HepG2 (cell line): ENCODE measurements at regions not wholly inside any gene's neighbourhood (a gene's known extent, or its start where the extent isn't known, plus 50 kb on each side); places are given as distances from the start of the nearest gene placed in this dataset.

Experiments
- ATAC-seq: fragments of 200-7000 bp; cut with Tn5 transposase; 3 replicates; pipeline ENCODE4 v1.9.1; 2020; ENCODE audit warnings: mild to moderate bottlenecking, moderate library complexity
- BruUV-seq: library from RNA; stranded (reverse); fragments of 400-500 nt; replicated peaks from 2 replicates; lab custom pipeline; 2021; lab: Mats Ljungman, UMichigan
- CTCF ChIA-PET: fragments of 300-600 bp; formaldehyde crosslinking; extraction: SDS; loops from one replicate; lab custom pipeline; 2021; ENCODE audit warnings: low total read pairs, inconsistent platforms, low intra/inter-chr PET ratio; lab: Yijun Ruan, JAX
- POLR2A ChIA-PET: fragments of 350-600 bp; sonication (Branson Sonifier 250); formaldehyde crosslinking; loops from one replicate; lab custom pipeline; 2020; ENCODE audit warnings: antibody characterized with exemption, inconsistent platforms; lab: Yijun Ruan, JAX
- DNase-seq: peaks from one replicate; pipeline ENCODE4 v3.0.0-alpha.2; 2015; ENCODE audit warnings: low spot score
- FAIRE-seq: peaks from 3 replicates; lab custom pipeline; 2011; peaks lifted over from hg19 to GRCh38; lab: Jason Lieb, UNC
- H2AFZ ChIP-seq: one replicate; pipeline ENCODE4 v1.6.1; 2011; ENCODE audit warnings: low read length, inconsistent platforms
- H3K27ac ChIP-seq: fragments of 300-600 bp; 3 replicates; pipeline ENCODE4 v1.8.0; 2011; ENCODE audit warnings: mixed run types, mild to moderate bottlenecking, mixed read lengths, low read length, inconsistent platforms; ENCODE audit not compliant: insufficient read depth; ENCODE audit errors: extremely low read length
- H3K27me3 ChIP-seq, 2 experiments: fragments of 200-600 bp in 1 of 2; 2 replicates in 1 of 2; 3 replicates in 1 of 2; pipeline versions ENCODE4 v1.6.0 to v1.8.0; 2011; ENCODE audit warnings: low read length in 2 of 2, mild to moderate bottlenecking in 2 of 2, moderate library complexity in 2 of 2, inconsistent platforms in 1 of 2; ENCODE audit not compliant: insufficient read depth in 2 of 2, control insufficient read depth in 1 of 2
- H3K36me3 ChIP-seq, 2 experiments: fragments of 200-600 bp in 1 of 2; replicated peaks in 1 of 2; 2 replicates in 1 of 2; 3 replicates in 1 of 2; pipeline versions ENCODE4 v1.5.1 to v1.8.0; 2011; ENCODE audit warnings: low read length in 2 of 2, inconsistent platforms in 1 of 2; ENCODE audit not compliant: insufficient read depth in 2 of 2, control insufficient read depth in 1 of 2
- H3K4me1 ChIP-seq: 2 replicates; pipeline ENCODE4 v1.5.1; 2012; ENCODE audit warnings: low read length, inconsistent platforms; ENCODE audit not compliant: insufficient read depth
- H3K4me2 ChIP-seq: 2 replicates; pipeline ENCODE4 v1.6.0; 2011; ENCODE audit warnings: low read depth, low read length, inconsistent platforms
- H3K4me3 ChIP-seq, 3 experiments: fragments of 200-600 bp in 1 of 3; sonication (generic), shearing (Covaris generic) in 1 of 3; replicated peaks in 1 of 3; 2 replicates each; pipeline ENCODE4 v1.5.1; 2011 to 2016; ENCODE audit warnings: low read length in 3 of 3, inconsistent platforms in 2 of 3, low read depth in 2 of 3, mild to moderate bottlenecking in 2 of 3, control low read depth in 1 of 3, mixed read lengths in 1 of 3; ENCODE audit not compliant: insufficient read depth in 1 of 3
- H3K79me2 ChIP-seq: one replicate; pipeline ENCODE4 v1.6.1; 2011; ENCODE audit warnings: low read length, inconsistent platforms; ENCODE audit not compliant: insufficient read depth
- H3K9ac ChIP-seq: 2 replicates; pipeline ENCODE4 v1.6.0; 2011; ENCODE audit warnings: mild to moderate bottlenecking, low read depth, low read length, inconsistent platforms; ENCODE audit not compliant: insufficient read depth
- H3K9me3 ChIP-seq: 2 replicates; pipeline ENCODE4 v1.5.1; 2012; ENCODE audit warnings: mild to moderate bottlenecking, low read length
- H4K20me1 ChIP-seq: 2 replicates; pipeline ENCODE4 v1.6.0; 2011; ENCODE audit warnings: inconsistent platforms, mild to moderate bottlenecking, low read length, moderate library complexity; ENCODE audit not compliant: insufficient read depth
- ATF7 ChIP-seq, 2 experiments: fragments of 450-650 bp in 1 of 2; sonication (generic) in 1 of 2; formaldehyde crosslinking in 1 of 2; IDR thresholded peaks; 2 replicates each; pipeline versions ENCODE4 v1.4.0 to v1.6.1; 2016 to 2020; ENCODE audit warnings: antibody characterized with exemption in 1 of 2, mild to moderate bottlenecking in 1 of 2, missing genetic modification reagents in 1 of 2
- GFI1 ChIP-seq: sonication (generic); formaldehyde crosslinking; IDR thresholded peaks from 2 replicates; pipeline ENCODE4 v1.5.0; 2020; ENCODE audit warnings: missing genetic modification reagents, mild to moderate bottlenecking, borderline replicate concordance
- MAFF ChIP-seq: IDR thresholded peaks from 2 replicates; pipeline ENCODE4 v1.6.1; 2011; ENCODE audit warnings: low read depth, low read length, improper control_type of control experiment
- MAFK ChIP-seq, 2 experiments: IDR thresholded peaks in 1 of 2; conservative IDR thresholded peaks in 1 of 2; 2 replicates each; pipeline ENCODE4 v1.6.1; 2011; ENCODE audit warnings: improper control_type of control experiment in 2 of 2, low read length in 2 of 2
- SIX1 ChIP-seq: sonication (generic); formaldehyde crosslinking; IDR thresholded peaks from 2 replicates; pipeline ENCODE4 v1.4.0; 2020; ENCODE audit warnings: missing genetic modification reagents, borderline replicate concordance
- ZNF383 ChIP-seq: sonication (generic); formaldehyde crosslinking; IDR thresholded peaks from 2 replicates; pipeline ENCODE4 v1.4.0; 2020; ENCODE audit warnings: missing genetic modification reagents, mild to moderate bottlenecking, borderline replicate concordance
- WGBS: methylation state at CpG from one replicate; pipeline ENCODE4 v1.1.6; 2017; ENCODE audit warnings: low lambda C conversion rate; 5-methylcytosine and 5-hydroxymethylcytosine counted together
- in situ Hi-C: cut with HindIII; loops from 2 replicates; pipeline ENCODE4 v1.10.0; 2017; ENCODE audit warnings: low pct_unique_long_range_greater_than_20kb; ENCODE audit not compliant: extremely low pct_ligation_motif_present
- intact Hi-C: fragments of 100-400 bp; cut with micrococcal nuclease; formaldehyde crosslinking; loops from one replicate; pipeline ENCODE4 v1.10.0; 2022; ENCODE audit not compliant: unreplicated experiment

DNA sequence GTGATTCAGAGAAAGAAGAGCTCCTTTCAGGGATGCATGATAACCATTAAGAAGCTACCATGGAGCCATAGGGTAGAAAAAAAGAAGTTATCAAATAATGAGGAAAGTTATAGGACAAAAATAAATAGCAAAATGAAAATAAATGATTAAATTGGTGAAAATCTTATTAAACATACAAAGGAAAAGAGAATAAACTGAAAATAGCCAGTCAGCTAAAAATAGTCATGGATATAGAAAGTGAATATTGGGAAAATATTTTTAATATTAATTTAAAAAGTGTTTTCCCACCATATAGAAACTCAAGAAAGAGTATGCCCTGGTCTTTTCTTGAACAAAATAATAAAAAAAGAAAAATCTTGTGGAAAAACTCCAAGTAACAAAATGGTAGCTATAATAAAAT is 209.2 kb upstream of the CDH19 start:
- Histone ChIP-seq H3K4me2 (no peak overlapping the region), H3K4me1 (no peaks in the 10 kb centered on the region), H3K4me3 (no peak overlapping the region), H4K20me1 (no peaks in the 10 kb centered on the region), H3K36me3 (no peaks in the 10 kb centered on the region), H3K79me2 (no peaks in the 10 kb centered on the region), H3K27ac (no peak overlapping the region), H3K9ac (no peak overlapping the region), H3K9me3 (no peaks in the 10 kb centered on the region), H3K27me3 (no peaks in the 10 kb centered on the region), H2AFZ (no peak overlapping the region)
- ATAC-seq = no peak
- DNase-seq = no peak
- ChIA-PET POLR2A (no interaction called here), CTCF (no interaction called here)
- no TSS peak for BruUV-seq
- FAIRE-seq = no peak
- in situ Hi-C loops (no loop called here), intact Hi-C loops (no loop called here)
- TF ChIP-seq ZNF383 = no peak
- peak; percentile 28; the same call in 1 of the 2 replicates for TF ChIP-seq MAFF
- TF ChIP-seq GFI1 (CRISPR knock-in tag) = no peak
- peak in 1 of 2 experiments; percentile 60; a peak in 2 of 4 replicates for TF ChIP-seq MAFK (conservative IDR thresholded peaks at IDR 0.05 in 1 of 2, IDR thresholded peaks at IDR 0.05 in 1 of 2; ENCODE audit: low read length in 2 of 2)

DNA sequence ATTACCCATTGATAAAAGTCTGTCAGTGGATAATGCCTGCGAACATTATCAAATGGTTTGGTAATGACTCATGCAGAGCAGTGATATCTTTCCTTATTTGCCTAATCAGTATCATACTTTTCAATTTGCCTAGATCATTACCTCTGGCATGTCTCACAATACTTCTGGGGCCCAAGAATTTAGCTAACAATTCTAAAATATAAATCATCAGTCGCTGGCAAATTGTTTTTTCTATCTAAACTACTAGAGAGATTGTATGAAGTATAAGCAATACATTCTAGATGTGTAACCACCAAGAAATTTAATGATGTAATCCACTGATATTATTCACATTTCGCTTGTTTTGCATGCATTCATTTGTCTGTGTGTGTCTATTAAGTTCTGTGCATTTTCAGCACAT is 191.2 kb upstream of the CDH19 start:
- 0% methylated on average over 3 of the region's 3 CpGs for WGBS
- Histone ChIP-seq H3K4me1 (no peaks in the 10 kb centered on the region), H3K4me2 (no peak overlapping the region), H3K36me3 (no peaks in the 10 kb centered on the region), H3K4me3 (no peak overlapping the region), H4K20me1 (no peaks in the 10 kb centered on the region), H3K9ac (no peak overlapping the region), H2AFZ (no peak overlapping the region), H3K27ac (no peak overlapping the region), H3K27me3 (no peaks in the 10 kb centered on the region), H3K79me2 (no peaks in the 10 kb centered on the region), H3K9me3 (no peaks in the 10 kb centered on the region)
- in situ Hi-C loops (no loop called here), intact Hi-C loops (no loop called here)
- BruUV-seq = no TSS peak
- CTCF ChIA-PET = no interaction called here
- POLR2A ChIA-PET = no interaction called here
- TF ChIP-seq ATF7 (IDR thresholded peaks at IDR 0.05) (0 out of 2 replicates have a peak, but pooled peaks have one; percentile 16), ATF7 (CRISPR knock-in tag; IDR thresholded peaks at IDR 0.05) (no peak), SIX1 (CRISPR knock-in tag) (no peak)
- DNase-seq (no peak), FAIRE-seq (no peak), ATAC-seq (no peak)
